Upper lobe of left lung (tissue), 6 donors: ENCODE measurements at regions not wholly inside any gene's neighbourhood (a gene's known extent, or its start where the extent isn't known, plus 50 kb on each side); places are given as distances from the start of the nearest gene placed in this dataset.
"Not testable (repeated sequence)": the region's sequence is repeated elsewhere in the genome, so short reads cannot be mapped to it uniquely, and the experiment has no call there.

Experiments used
- ATAC-seq, 2 donors: fragments of 200-7000 bp; cut with Tn5 transposase; one replicate each; pipeline ENCODE4 v1.9.1; 2022; ENCODE audit warnings: mild to moderate bottlenecking in 2 of 2, moderate library complexity in 2 of 2; ENCODE audit not compliant: low FRiP score in 2 of 2
- DNase-seq, 2 donors: peaks; one replicate each; pipeline ENCODE4 v3.0.0-alpha.2; 2019 to 2020
- H3K27ac ChIP-seq, 4 donors: fragments of 200-600 bp; sonication (generic); one replicate each; pipeline ENCODE4 v1.5.1; 2016 to 2019
- H3K27me3 ChIP-seq, 4 donors: fragments of 200-600 bp; sonication (generic); one replicate each; pipeline ENCODE4 v1.5.1; 2017 to 2019
- H3K36me3 ChIP-seq, 4 donors: fragments of 200-600 bp; sonication (generic); one replicate each; pipeline ENCODE4 v1.5.1; 2016 to 2019
- H3K4me1 ChIP-seq, 4 donors: fragments of 200-600 bp; sonication (generic); one replicate each; pipeline ENCODE4 v1.5.1; 2018 to 2019
- H3K4me3 ChIP-seq, 4 donors: fragments of 200-600 bp; sonication (generic); one replicate each; pipeline ENCODE4 v1.5.1; 2017 to 2019; ENCODE audit warnings: mild to moderate bottlenecking in 2 of 4, moderate library complexity in 1 of 4
- H3K9me3 ChIP-seq, 4 donors: fragments of 200-600 bp; sonication (generic); one replicate each; pipeline ENCODE4 v1.5.1; 2018 to 2019
- EP300 ChIP-seq, 4 donors: sonication (generic); formaldehyde crosslinking; IDR thresholded peaks; one replicate each; pipeline ENCODE4 v1.5.1; 2017; ENCODE audit warnings: antibody characterized with exemption in 4 of 4, control low read depth in 2 of 4
- POLR2A ChIP-seq, 4 donors: fragments of 450-650 bp; IDR thresholded peaks; one replicate each; pipeline ENCODE4 v1.5.1; 2016 to 2017; ENCODE audit warnings: antibody characterized with exemption in 4 of 4, mild to moderate bottlenecking in 2 of 4
- POLR2AphosphoS5 ChIP-seq, 2 donors: sonication (generic); formaldehyde crosslinking; IDR thresholded peaks; one replicate each; pipeline ENCODE4 v1.5.1; 2017; ENCODE audit warnings: antibody characterized with exemption in 2 of 2
- WGBS, 2 donors: methylation state at CpG; one replicate each; pipeline ENCODE4 v1.1.5; 2017 to 2018; 5-methylcytosine and 5-hydroxymethylcytosine counted together
- TF ChIP-seq, protein P1 (sequence below), 6 experiments: fragments of 450-650 bp in 4 of 6; fragments of 200-600 bp in 2 of 6; sonication (generic) in 2 of 6; IDR thresholded peaks; one replicate each; pipeline ENCODE4 v1.5.1; 2016 to 2019; ENCODE audit warnings: antibody characterized with exemption in 6 of 6
- donor health status: DM: no; HTN: no; CAD: no; lungs with moderate emphysema.
- donor health status: DM: no; HTN: yes; CAD: no; lungs with severe emphysema.

DNA sequence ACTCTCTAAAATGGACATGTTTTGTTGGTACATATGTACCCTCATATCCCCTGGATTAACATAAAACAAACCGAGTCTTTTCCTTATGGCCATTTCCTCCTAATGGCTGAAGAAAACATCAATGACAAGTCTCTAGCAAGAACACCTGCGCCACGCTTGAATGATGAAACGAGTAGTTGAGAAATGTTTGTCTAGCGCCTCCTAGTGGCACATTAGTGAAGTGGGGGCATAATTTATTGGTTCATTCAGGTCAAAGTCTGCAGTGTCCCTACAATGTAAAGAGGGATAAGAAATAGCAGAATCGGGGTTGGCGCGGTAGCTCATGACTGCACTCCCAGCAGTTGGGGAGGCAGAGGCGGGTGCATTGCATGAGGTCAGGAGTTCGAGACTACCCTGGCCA lies 391.8 kb upstream of the USP9Y start:
- no peak for DNase-seq

DNA sequence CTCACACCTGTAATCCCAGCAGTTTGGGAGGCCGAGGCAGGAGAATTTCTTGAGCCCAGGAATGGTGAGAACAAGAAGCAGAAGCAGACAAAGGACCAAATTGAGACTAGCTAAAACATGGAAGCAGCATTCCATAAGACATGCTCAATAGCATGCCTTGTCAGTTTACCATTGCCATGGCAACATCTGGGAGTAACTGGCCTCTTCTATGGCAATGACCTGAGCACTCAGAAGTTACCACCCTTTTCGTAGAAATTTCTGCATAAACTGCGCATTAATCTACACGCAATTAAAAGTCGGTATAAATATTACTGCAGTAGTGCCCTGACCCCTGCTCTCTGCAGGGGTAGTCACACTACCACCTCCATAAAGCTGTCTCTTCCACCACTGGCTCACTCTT lies 390.2 kb upstream of the USP9Y start:
- Histone ChIP-seq H3K9me3 (no peaks in the 10 kb centered on the region), H3K4me3 (no peak overlapping the region), H3K27ac (no peak overlapping the region), H3K27me3 (no peaks in the 10 kb centered on the region), H3K36me3 (no peaks in the 10 kb centered on the region), H3K4me1 (no peaks in the 10 kb centered on the region)
- TF ChIP-seq POLR2A (IDR thresholded peaks at IDR 0.05) (no peak), POLR2AphosphoS5 (IDR thresholded peaks at IDR 0.05) (no peak), EP300 (IDR thresholded peaks at IDR 0.05) (no peak)
- TF ChIP-seq, protein P1, sequence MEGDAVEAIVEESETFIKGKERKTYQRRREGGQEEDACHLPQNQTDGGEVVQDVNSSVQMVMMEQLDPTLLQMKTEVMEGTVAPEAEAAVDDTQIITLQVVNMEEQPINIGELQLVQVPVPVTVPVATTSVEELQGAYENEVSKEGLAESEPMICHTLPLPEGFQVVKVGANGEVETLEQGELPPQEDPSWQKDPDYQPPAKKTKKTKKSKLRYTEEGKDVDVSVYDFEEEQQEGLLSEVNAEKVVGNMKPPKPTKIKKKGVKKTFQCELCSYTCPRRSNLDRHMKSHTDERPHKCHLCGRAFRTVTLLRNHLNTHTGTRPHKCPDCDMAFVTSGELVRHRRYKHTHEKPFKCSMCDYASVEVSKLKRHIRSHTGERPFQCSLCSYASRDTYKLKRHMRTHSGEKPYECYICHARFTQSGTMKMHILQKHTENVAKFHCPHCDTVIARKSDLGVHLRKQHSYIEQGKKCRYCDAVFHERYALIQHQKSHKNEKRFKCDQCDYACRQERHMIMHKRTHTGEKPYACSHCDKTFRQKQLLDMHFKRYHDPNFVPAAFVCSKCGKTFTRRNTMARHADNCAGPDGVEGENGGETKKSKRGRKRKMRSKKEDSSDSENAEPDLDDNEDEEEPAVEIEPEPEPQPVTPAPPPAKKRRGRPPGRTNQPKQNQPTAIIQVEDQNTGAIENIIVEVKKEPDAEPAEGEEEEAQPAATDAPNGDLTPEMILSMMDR (IDR thresholded peaks at IDR 0.05) = no peak
- DNase-seq (no peak), ATAC-seq (no peak)
- 85% methylated on average over 5 of the region's 5 CpGs; no CpG with 5 or more reads in 1 of the 2 donors for WGBS, 2 donors

More for the DNA sequence above, 391.8 kb upstream of the USP9Y start:
- H3K4me1 ChIP-seq = no peaks in the 10 kb centered on the region
- no peak overlapping the region for H3K4me3 ChIP-seq
- H3K27ac ChIP-seq = no peak overlapping the region
- no peak for ATAC-seq
- H3K9me3 ChIP-seq = no peaks in the 10 kb centered on the region
- TF ChIP-seq, protein P1 (IDR thresholded peaks at IDR 0.05) = peak in 2 of 6 experiments; percentile 43 to 47
- no peak for TF ChIP-seq POLR2A (IDR thresholded peaks at IDR 0.05)
- no peaks in the 10 kb centered on the region for H3K27me3 ChIP-seq
- no peaks in the 10 kb centered on the region for H3K36me3 ChIP-seq
- WGBS, 2 donors = 31% methylated on average over 8 of the region's 10 CpGs; no CpG with 5 or more reads in 1 of the 2 donors

DNA sequence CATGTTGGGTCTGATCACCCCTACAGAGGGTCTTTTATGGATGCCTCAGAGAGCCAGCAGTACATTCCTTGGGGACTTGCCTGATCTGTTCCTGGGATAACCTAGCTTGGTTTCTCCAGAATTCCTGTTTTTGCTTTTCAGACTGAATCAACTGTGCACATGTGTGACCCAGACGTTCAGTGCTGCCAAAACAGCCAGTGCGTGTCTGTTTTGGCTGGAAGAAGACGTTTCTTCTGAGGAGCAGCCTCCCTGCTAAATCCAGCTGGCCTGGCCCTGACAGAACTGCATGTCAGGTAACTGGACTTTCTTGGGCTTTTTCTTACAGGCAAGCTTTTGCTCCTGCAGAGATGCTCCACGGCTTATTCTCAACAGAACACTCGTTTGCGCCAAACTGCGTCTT lies 373.3 kb upstream of the USP9Y start:
- WGBS, 2 donors = 83% methylated on average over 7 of the region's 7 CpGs; no CpG with 5 or more reads in 1 of the 2 donors
- no peak overlapping the region for H3K4me3 ChIP-seq

DNA sequence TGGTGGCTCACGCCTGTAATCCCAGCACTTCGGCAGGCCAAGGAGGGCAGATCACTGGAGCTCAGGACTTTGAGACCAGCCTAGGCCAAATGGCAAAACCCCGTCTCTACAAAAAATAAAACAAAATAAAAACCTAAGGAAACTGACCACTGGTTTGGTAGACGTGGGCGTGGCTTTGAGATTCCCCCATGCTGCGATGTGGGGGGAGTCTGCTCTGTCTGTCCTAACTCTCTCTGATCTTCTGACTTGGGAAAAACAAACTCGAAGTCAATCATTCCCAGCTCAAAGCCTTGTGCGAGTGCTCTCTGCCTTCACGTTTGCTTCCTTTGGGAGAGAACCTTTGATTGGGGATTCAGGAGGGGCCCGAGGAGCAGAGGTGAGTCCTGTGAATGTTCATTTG lies 369.1 kb upstream of the USP9Y start:
- 81% methylated on average over 6 of the region's 10 CpGs; no CpG with 5 or more reads in 1 of the 2 donors for WGBS, 2 donors
- not testable (repeated sequence) for H3K9me3 ChIP-seq, H3K4me3 ChIP-seq, H3K27ac ChIP-seq, H3K4me1 ChIP-seq, H3K27me3 ChIP-seq, DNase-seq, H3K36me3 ChIP-seq, ATAC-seq

More for the DNA sequence above, 373.3 kb upstream of the USP9Y start:
- H3K27ac ChIP-seq = no peak overlapping the region
- ATAC-seq (peak in 1 of 2 donors; percentile 52), DNase-seq (no peak)
- no peaks in the 10 kb centered on the region for H3K9me3 ChIP-seq
- no peak for TF ChIP-seq POLR2AphosphoS5 (IDR thresholded peaks at IDR 0.05)
- TF ChIP-seq EP300 (IDR thresholded peaks at IDR 0.05) = no peak
- H3K27me3 ChIP-seq = no peaks in the 10 kb centered on the region
- H3K36me3 ChIP-seq = no peaks in the 10 kb centered on the region
- no peaks in the 10 kb centered on the region for H3K4me1 ChIP-seq

DNA sequence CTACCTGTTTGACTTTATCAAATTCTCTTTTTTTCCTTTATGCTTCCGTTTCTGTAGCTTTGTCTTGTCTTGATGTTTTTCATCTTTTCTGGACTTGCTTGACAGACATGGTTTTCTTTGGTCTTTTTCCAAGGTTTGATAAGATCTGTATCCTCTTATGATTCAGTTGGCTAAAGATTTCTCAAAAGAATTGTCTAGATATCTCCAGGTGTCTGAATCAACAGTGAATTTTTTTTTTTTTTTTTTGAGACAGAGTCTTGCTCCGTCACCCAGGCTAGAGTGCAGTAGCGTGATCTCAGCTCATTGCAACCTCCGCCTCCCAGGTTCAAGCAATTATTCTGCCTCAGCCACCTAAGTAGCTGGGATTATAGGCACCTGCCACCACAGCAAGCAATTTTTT lies 357.8 kb upstream of the USP9Y start:
- DNase-seq (no peak), ATAC-seq (no peak)
- no peaks in the 10 kb centered on the region for H3K36me3 ChIP-seq
- H3K4me1 ChIP-seq = no peaks in the 10 kb centered on the region
- TF ChIP-seq POLR2A (IDR thresholded peaks at IDR 0.05) (no peak), POLR2AphosphoS5 (IDR thresholded peaks at IDR 0.05) (no peak), EP300 (IDR thresholded peaks at IDR 0.05) (no peak)
- TF ChIP-seq, protein P1 (IDR thresholded peaks at IDR 0.05) = no peak
- H3K27ac ChIP-seq = no peak overlapping the region
- no peaks in the 10 kb centered on the region for H3K27me3 ChIP-seq
- no peak overlapping the region for H3K4me3 ChIP-seq
- 95% methylated on average over 4 of the region's 4 CpGs; no CpG with 5 or more reads in 1 of the 2 donors for WGBS, 2 donors
- no peaks in the 10 kb centered on the region for H3K9me3 ChIP-seq

DNA sequence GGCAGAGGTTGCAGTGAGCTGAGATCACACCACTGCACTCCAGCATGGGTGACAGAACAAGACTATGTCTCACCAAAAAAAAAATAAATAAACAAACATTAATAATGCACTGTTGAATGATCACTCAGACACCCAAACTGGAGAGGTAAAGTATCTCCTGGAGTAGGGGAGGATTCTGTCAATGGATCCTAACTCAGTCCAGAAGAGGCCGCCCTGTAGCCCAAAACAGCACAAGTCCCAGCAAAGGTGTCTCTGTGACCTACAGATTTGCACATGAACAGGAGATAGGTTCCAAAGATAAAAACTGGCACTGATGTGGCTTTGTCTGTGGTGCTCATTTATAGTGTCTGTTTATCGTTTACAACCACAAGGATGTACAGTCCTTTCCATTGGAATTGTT lies 352.9 kb upstream of the USP9Y start:
- Histone ChIP-seq H3K4me3 (no peak overlapping the region), H3K4me1 (no peaks in the 10 kb centered on the region), H3K9me3 (no peaks in the 10 kb centered on the region), H3K27ac (no peak overlapping the region), H3K36me3 (no peaks in the 10 kb centered on the region), H3K27me3 (no peaks in the 10 kb centered on the region)
- ATAC-seq (no peak), DNase-seq (no peak)
- TF ChIP-seq POLR2A (IDR thresholded peaks at IDR 0.05) = no peak
- TF ChIP-seq, protein P1 (IDR thresholded peaks at IDR 0.05) = no peak
- no peak for TF ChIP-seq POLR2AphosphoS5 (IDR thresholded peaks at IDR 0.05)
- TF ChIP-seq EP300 (IDR thresholded peaks at IDR 0.05) = no peak
- WGBS, 2 donors = 100% methylated on average over 1 of the region's 2 CpGs; no CpG with 5 or more reads in 1 of the 2 donors
